ENCODE measurements at regions not wholly inside any gene's neighbourhood (a gene's known extent, or its start where the extent isn't known, plus 50 kb on each side); places are given as distances from the start of the nearest gene placed in this dataset.
"Not testable (repeated sequence)": the region's sequence is repeated elsewhere in the genome, so short reads cannot be mapped to it uniquely, and the experiment has no call there.

DNA sequence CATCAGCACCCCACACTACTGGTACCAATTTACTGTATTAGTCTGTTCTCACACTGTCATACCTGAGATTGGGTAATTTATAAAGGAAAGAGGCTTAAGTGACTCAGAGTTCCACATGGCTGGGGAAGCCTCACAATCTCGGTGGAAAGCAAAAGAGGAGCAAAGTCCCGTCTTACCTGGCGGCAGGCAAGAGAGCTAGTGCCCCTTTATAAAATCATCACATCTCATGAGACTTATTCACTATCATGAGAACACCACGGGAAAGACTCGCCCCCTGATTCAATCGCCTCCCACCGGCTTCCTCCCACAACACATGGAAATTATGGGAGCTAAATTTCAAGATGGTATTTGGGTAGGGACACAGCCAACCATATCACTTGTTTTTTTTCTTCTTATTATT is 717.2 kb downstream of the TRIB2 start:
- Histone ChIP-seq H3K36me3 (ENCODE audit: insufficient read depth, low read length) (no peaks in the 10 kb centered on the region), H3K4me3 (ENCODE audit: low read depth, low read length, poor library complexity, severe bottlenecking) (no peak overlapping the region), H3K79me2 (ENCODE audit: insufficient read depth, low read depth, low read length) (no peaks in the 10 kb centered on the region), H4K20me1 (ENCODE audit: insufficient read depth, low read length) (no peaks in the 10 kb centered on the region), H3K27ac (ENCODE audit: low read depth, low read length, poor library complexity, severe bottlenecking) (no peak overlapping the region), H3K9me2 (ENCODE audit: insufficient read depth, low read length) (no peaks in the 10 kb centered on the region), H3K9me3 (ENCODE audit: low read length) (no peaks in the 10 kb centered on the region), H3K4me1 (ENCODE audit: insufficient read depth, low read length, poor library complexity, severe bottlenecking) (no peaks in the 10 kb centered on the region), H3K4me2 (ENCODE audit: low read length) (no peak overlapping the region), H2AFZ (ENCODE audit: low read length) (no peak overlapping the region)
- DNase-seq (ENCODE audit: low spot score): no peak
- no TSS peak for BruUV-seq (replicated peaks)
- TF ChIP-seq, protein P1, sequence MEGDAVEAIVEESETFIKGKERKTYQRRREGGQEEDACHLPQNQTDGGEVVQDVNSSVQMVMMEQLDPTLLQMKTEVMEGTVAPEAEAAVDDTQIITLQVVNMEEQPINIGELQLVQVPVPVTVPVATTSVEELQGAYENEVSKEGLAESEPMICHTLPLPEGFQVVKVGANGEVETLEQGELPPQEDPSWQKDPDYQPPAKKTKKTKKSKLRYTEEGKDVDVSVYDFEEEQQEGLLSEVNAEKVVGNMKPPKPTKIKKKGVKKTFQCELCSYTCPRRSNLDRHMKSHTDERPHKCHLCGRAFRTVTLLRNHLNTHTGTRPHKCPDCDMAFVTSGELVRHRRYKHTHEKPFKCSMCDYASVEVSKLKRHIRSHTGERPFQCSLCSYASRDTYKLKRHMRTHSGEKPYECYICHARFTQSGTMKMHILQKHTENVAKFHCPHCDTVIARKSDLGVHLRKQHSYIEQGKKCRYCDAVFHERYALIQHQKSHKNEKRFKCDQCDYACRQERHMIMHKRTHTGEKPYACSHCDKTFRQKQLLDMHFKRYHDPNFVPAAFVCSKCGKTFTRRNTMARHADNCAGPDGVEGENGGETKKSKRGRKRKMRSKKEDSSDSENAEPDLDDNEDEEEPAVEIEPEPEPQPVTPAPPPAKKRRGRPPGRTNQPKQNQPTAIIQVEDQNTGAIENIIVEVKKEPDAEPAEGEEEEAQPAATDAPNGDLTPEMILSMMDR (conservative IDR thresholded peaks at IDR 0.05; ENCODE audit: low read length): no peak
- TF ChIP-seq EZH2phosphoT487 (IDR thresholded peaks at IDR 0.05; ENCODE audit: borderline replicate concordance, low read depth, low read length): no peak
- CTCF ChIA-PET (ENCODE audit: unreplicated experiment): no interaction called here
- POLR2A ChIA-PET: no interaction called here
- intact Hi-C loops (cut with micrococcal nuclease; ENCODE audit: unreplicated experiment): no loop called here

DNA sequence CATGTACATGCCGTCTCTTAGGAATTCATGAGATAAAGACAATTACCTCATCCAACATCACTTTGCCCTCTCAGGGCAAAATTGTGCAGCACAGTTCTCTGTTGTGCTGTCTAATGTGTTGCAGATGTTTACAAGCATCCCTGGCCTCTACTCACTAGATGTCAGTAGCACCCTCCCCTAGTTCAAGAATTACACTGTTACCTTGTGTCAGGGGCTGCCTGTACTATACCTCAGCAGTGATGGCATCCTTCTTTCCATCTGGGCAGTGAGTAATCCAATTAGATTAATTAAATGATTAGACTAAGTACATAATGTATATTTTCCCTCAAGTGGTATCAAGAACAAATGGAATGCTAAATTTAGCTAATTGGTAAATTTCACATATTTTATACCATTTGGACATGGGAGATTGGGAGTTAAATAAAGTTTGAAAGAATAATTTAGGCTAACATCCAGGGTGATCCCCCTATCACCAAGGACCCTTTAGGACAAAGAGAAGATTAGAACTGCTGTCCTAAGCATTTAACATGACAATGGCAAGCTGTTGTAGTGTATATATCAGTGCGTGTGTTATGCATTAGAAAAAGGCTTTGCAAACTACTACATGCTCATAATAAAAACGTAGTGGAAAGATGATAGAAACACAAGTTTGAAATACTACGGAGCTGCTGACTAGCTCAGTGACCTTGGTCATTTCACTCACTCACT is 727.0 kb downstream of the TRIB2 start:
- BruUV-seq (replicated peaks); H3K27ac ChIP-seq (ENCODE audit: low read depth, low read length, poor library complexity, severe bottlenecking); H3K9me2 ChIP-seq (ENCODE audit: insufficient read depth, low read length); intact Hi-C loops (cut with micrococcal nuclease; ENCODE audit: unreplicated experiment); H3K9me3 ChIP-seq (ENCODE audit: low read length); H3K4me3 ChIP-seq (ENCODE audit: low read depth, low read length, poor library complexity, severe bottlenecking); DNase-seq (ENCODE audit: low spot score); H3K4me1 ChIP-seq (ENCODE audit: insufficient read depth, low read length, poor library complexity, severe bottlenecking); H3K79me2 ChIP-seq (ENCODE audit: insufficient read depth, low read depth, low read length); POLR2A ChIA-PET; H2AFZ ChIP-seq (ENCODE audit: low read length); H4K20me1 ChIP-seq (ENCODE audit: insufficient read depth, low read length); CTCF ChIA-PET (ENCODE audit: unreplicated experiment); H3K36me3 ChIP-seq (ENCODE audit: insufficient read depth, low read length); H3K4me2 ChIP-seq (ENCODE audit: low read length): not testable (repeated sequence)

DNA sequence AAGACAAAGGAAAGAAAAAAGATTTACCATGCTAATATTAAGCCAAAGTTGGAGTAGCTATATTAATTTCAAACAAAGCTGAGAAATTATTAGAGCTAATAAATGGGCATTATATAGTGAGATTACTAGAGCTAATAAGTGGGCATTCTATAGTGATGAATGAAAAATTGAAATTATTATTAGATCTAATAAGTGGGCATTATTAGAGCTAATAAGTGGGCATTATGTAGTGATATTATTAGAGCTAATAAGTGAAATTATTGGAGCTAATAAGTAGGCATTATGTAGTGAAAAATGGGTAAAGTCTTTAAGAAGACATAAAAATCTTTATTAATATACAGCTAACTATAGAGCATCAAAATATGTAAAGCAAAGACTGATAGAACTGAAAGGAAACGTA is 745.7 kb downstream of the TRIB2 start:
- Histone ChIP-seq H3K79me2 (ENCODE audit: insufficient read depth, low read depth, low read length) (no peaks in the 10 kb centered on the region), H3K4me1 (ENCODE audit: insufficient read depth, low read length, poor library complexity, severe bottlenecking) (no peaks in the 10 kb centered on the region), H3K4me2 (ENCODE audit: low read length) (no peak overlapping the region), H4K20me1 (ENCODE audit: insufficient read depth, low read length) (no peaks in the 10 kb centered on the region), H3K4me3 (ENCODE audit: low read depth, low read length, poor library complexity, severe bottlenecking) (no peak overlapping the region), H3K36me3 (ENCODE audit: insufficient read depth, low read length) (no peaks in the 10 kb centered on the region), H2AFZ (ENCODE audit: low read length) (no peak overlapping the region), H3K27ac (ENCODE audit: low read depth, low read length, poor library complexity, severe bottlenecking) (no peak overlapping the region), H3K9me2 (ENCODE audit: insufficient read depth, low read length) (no peaks in the 10 kb centered on the region), H3K9me3 (ENCODE audit: low read length) (no peaks in the 10 kb centered on the region)
- POLR2A ChIA-PET: interaction anchor here (0.7 to 0.8 kb wide), 2 partner anchors 72 to 311 kb away, joined by 3 to 4 read pairs; no protein-coding TSS in a partner anchor
- no TSS peak for BruUV-seq (replicated peaks)
- CTCF ChIA-PET (ENCODE audit: unreplicated experiment): no interaction called here
- TF ChIP-seq EZH2phosphoT487 (IDR thresholded peaks at IDR 0.05; ENCODE audit: borderline replicate concordance, low read depth, low read length): no peak
- TF ChIP-seq, protein P1 (conservative IDR thresholded peaks at IDR 0.05; ENCODE audit: low read length): no peak
- DNase-seq (ENCODE audit: low spot score): no peak
- intact Hi-C loops (cut with micrococcal nuclease; ENCODE audit: unreplicated experiment): no loop called here
